HepG2 (cell line): ENCODE measurements at regions not wholly inside any gene's neighbourhood (a gene's known extent, or its start where the extent isn't known, plus 50 kb on each side); places are given as distances from the start of the nearest gene placed in this dataset.

Source experiments
- ARID3A ChIP-seq: IDR thresholded peaks from 2 replicates; pipeline ENCODE4 v1.6.1; 2012; ENCODE audit warnings: low read depth, low read length, improper control_type of control experiment
- CBX1 ChIP-seq: IDR thresholded peaks from one replicate; pipeline ENCODE4 v1.6.1; 2016; ENCODE audit warnings: antibody characterized with exemption, low read depth
- CENPBD1 ChIP-seq: sonication (generic); formaldehyde crosslinking; IDR thresholded peaks from 2 replicates; pipeline ENCODE4 v1.8.0; 2022; ENCODE audit warnings: missing genetic modification reagents, low read depth, mild to moderate bottlenecking, borderline replicate concordance
- CENPX ChIP-seq: sonication (generic); formaldehyde crosslinking; IDR thresholded peaks from 2 replicates; pipeline ENCODE4 v1.9.0; 2021; ENCODE audit warnings: mild to moderate bottlenecking, missing genetic modification reagents, moderate library complexity
- NR2F2 ChIP-seq: IDR thresholded peaks from 2 replicates; pipeline ENCODE4 v1.6.1; 2012; ENCODE audit warnings: low read depth, inconsistent platforms, borderline replicate concordance
- NR2F6 ChIP-seq, 2 experiments: IDR thresholded peaks; 2 replicates each; pipeline ENCODE4 v1.6.1; 2016; ENCODE audit warnings: antibody characterized with exemption in 1 of 2, mild to moderate bottlenecking in 1 of 2
- PAXIP1 ChIP-seq: sonication (generic); formaldehyde crosslinking; conservative IDR thresholded peaks from 2 replicates; pipeline ENCODE4 v1.4.0; 2020; ENCODE audit warnings: mild to moderate bottlenecking, missing genetic modification reagents, moderate library complexity
- RAD21 ChIP-seq: fragments of 450-650 bp; formaldehyde crosslinking; IDR thresholded peaks from 2 replicates; pipeline ENCODE4 v1.5.0; 2020; ENCODE audit warnings: mild to moderate bottlenecking
- SMARCC2 ChIP-seq: fragments of 450-650 bp; IDR thresholded peaks from 2 replicates; pipeline ENCODE4 v1.6.1; 2017; ENCODE audit warnings: antibody characterized with exemption, mild to moderate bottlenecking
- SRSF1 ChIP-seq: fragments of 200-400 bp; formaldehyde crosslinking; optimal IDR thresholded peaks from 2 replicates; pipeline ENCODE3; 2017; ENCODE audit warnings: mild to moderate bottlenecking, low read depth, low read length, moderate library complexity
- STAG1 ChIP-seq: sonication (generic); formaldehyde crosslinking; IDR thresholded peaks from 2 replicates; pipeline ENCODE4 v1.4.0; 2020; ENCODE audit warnings: missing genetic modification reagents
- TCF7 ChIP-seq: sonication (generic); IDR thresholded peaks from 2 replicates; pipeline ENCODE4 v1.6.1; 2016; ENCODE audit warnings: antibody characterized with exemption, low read depth
- ZBTB26 ChIP-seq: IDR thresholded peaks from 2 replicates; pipeline ENCODE4 v1.6.1; 2016; ENCODE audit warnings: missing compliant biosample characterization, missing genetic modification reagents, borderline replicate concordance
- ZBTB46 ChIP-seq: sonication (generic); formaldehyde crosslinking; IDR thresholded peaks from 2 replicates; pipeline ENCODE4 v1.4.0; 2020; ENCODE audit warnings: mild to moderate bottlenecking, missing genetic modification reagents, borderline replicate concordance
- ZNF143 ChIP-seq: sonication (generic); formaldehyde crosslinking; IDR thresholded peaks from 2 replicates; pipeline ENCODE4 v1.4.0; 2020; ENCODE audit warnings: missing genetic modification reagents
- ZNF276 ChIP-seq: sonication (generic); formaldehyde crosslinking; IDR thresholded peaks from 2 replicates; pipeline ENCODE4 v1.4.0; 2020; ENCODE audit warnings: mild to moderate bottlenecking, low read depth, missing genetic modification reagents
- ZNF570 ChIP-seq: sonication (generic); formaldehyde crosslinking; IDR thresholded peaks from 2 replicates; pipeline ENCODE4 v1.4.0; 2020; ENCODE audit warnings: mild to moderate bottlenecking, missing genetic modification reagents, borderline replicate concordance
- ZNF607 ChIP-seq: sonication (generic); formaldehyde crosslinking; IDR thresholded peaks from 2 replicates; pipeline ENCODE4 v1.5.1; 2020; ENCODE audit warnings: missing genetic modification reagents, mild to moderate bottlenecking, borderline replicate concordance

GRCh38 chr1:117754061-117754969 is 148.5 kb downstream of the TENT5C start (continued):
- TF ChIP-seq PAXIP1 (CRISPR knock-in tag) (peak; percentile 47), SRSF1 (no peak), ZNF570 (CRISPR knock-in tag) (no peak), CENPX (CRISPR knock-in tag) (no peak), CBX1 (no peak), NR2F6 (IDR thresholded peaks at IDR 0.05) (peak; percentile 77), NR2F6 (CRISPR knock-in tag; IDR thresholded peaks at IDR 0.05) (no peak), RAD21 (CRISPR knock-in tag) (peak; percentile 37; the same call in 1 of the 2 replicates), ZNF607 (CRISPR knock-in tag) (no peak), TCF7 (no peak), SMARCC2 (no peak), ZBTB46 (no peak), ZBTB26 (CRISPR knock-in tag) (peak; percentile 98), CENPBD1 (CRISPR knock-in tag) (no peak), ZNF276 (CRISPR knock-in tag) (no peak), ARID3A (0 out of 2 replicates have a peak, but pooled peaks have one; percentile 52), ZNF143 (CRISPR knock-in tag) (no peak), STAG1 (peak; percentile 63), NR2F2 (peak; percentile 79)
